ENCODE measurements at regions not wholly inside any gene's neighbourhood (a gene's known extent, or its start where the extent isn't known, plus 50 kb on each side); places are given as distances from the start of the nearest gene placed in this dataset.

GRCh38 chr16:80117556-80118130 lies 423.1 kb upstream of the DYNLRB2 start:
- TF ChIP-seq CTCF (IDR thresholded peaks at IDR 0.05) = no peak
- no peak for TF ChIP-seq POLR2A (IDR thresholded peaks at IDR 0.05)
